Astrocyte (in vitro differentiated cells and primary cell): ENCODE measurements at regions not wholly inside any gene's neighbourhood (a gene's known extent, or its start where the extent isn't known, plus 50 kb on each side); places are given as distances from the start of the nearest gene placed in this dataset.
A peak's percentile ranks its signal among the peaks of the same experiment; 100 is the strongest.

Experiments used
- DNase-seq: peaks from one replicate; pipeline ENCODE4 v3.0.0-alpha.2; 2010; ENCODE audit warnings: low read depth
- FAIRE-seq: peaks from 2 replicates; lab custom pipeline; 2011; peaks lifted over from hg19 to GRCh38; lab: Jason Lieb, UNC
- H2AFZ ChIP-seq: 2 replicates; pipeline ENCODE4 v1.6.0; 2012; ENCODE audit warnings: low read depth, low read length, inconsistent platforms
- H3K27ac ChIP-seq: 2 replicates; pipeline ENCODE4 v1.5.1; 2011; ENCODE audit warnings: low read depth, low read length, inconsistent platforms
- H3K27me3 ChIP-seq: 2 replicates; pipeline ENCODE4 v1.6.0; 2011; ENCODE audit warnings: low read length, inconsistent platforms; ENCODE audit not compliant: insufficient read depth
- H3K36me3 ChIP-seq: 2 replicates; pipeline ENCODE4 v1.5.1; 2011; ENCODE audit warnings: low read length, inconsistent platforms; ENCODE audit not compliant: insufficient read depth
- H3K4me1 ChIP-seq: 2 replicates; pipeline ENCODE4 v1.5.1; 2011; ENCODE audit warnings: low read length, inconsistent platforms; ENCODE audit not compliant: insufficient read depth
- H3K4me2 ChIP-seq: 2 replicates; pipeline ENCODE4 v1.6.0; 2012; ENCODE audit warnings: low read length, inconsistent platforms
- H3K4me3 ChIP-seq: 2 replicates; pipeline ENCODE4 v1.5.1; 2011; ENCODE audit warnings: low read depth, mild to moderate bottlenecking, low read length, inconsistent platforms; ENCODE audit not compliant: insufficient read depth
- H3K79me2 ChIP-seq: 2 replicates; pipeline ENCODE4 v1.6.0; 2012; ENCODE audit warnings: mild to moderate bottlenecking, low read length, inconsistent platforms; ENCODE audit not compliant: insufficient read depth
- H3K9ac ChIP-seq: 2 replicates; pipeline ENCODE4 v1.6.0; 2012; ENCODE audit warnings: mild to moderate bottlenecking, low read length, inconsistent platforms
- H3K9me3 ChIP-seq: 2 replicates; pipeline ENCODE4 v1.5.1; 2012; ENCODE audit warnings: low read depth, mild to moderate bottlenecking, low read length, inconsistent platforms; ENCODE audit not compliant: insufficient read depth
- H4K20me1 ChIP-seq: 2 replicates; pipeline ENCODE4 v1.6.0; 2012; ENCODE audit warnings: low read length, inconsistent platforms; ENCODE audit not compliant: insufficient read depth
- H3K27ac Mint-ChIP-seq: one replicate; pipeline ENCODE4 v1.8.0; 2021; ENCODE audit warnings: mild to moderate bottlenecking, mixed read lengths; ENCODE audit not compliant: unreplicated experiment
- H3K27me3 Mint-ChIP-seq: one replicate; pipeline ENCODE4 v1.8.0; 2021; ENCODE audit warnings: low read depth, mixed read lengths; ENCODE audit not compliant: unreplicated experiment
- H3K36me3 Mint-ChIP-seq: one replicate; pipeline ENCODE4 v1.8.0; 2021; ENCODE audit warnings: low read depth, mixed read lengths; ENCODE audit not compliant: unreplicated experiment
- H3K4me1 Mint-ChIP-seq: one replicate; pipeline ENCODE4 v1.8.0; 2021; ENCODE audit warnings: low read depth, mixed read lengths; ENCODE audit not compliant: unreplicated experiment
- H3K4me3 Mint-ChIP-seq: one replicate; pipeline ENCODE4 v1.8.0; 2021; ENCODE audit warnings: mild to moderate bottlenecking, moderate library complexity, mixed read lengths; ENCODE audit not compliant: unreplicated experiment
- H3K9me3 Mint-ChIP-seq: one replicate; pipeline ENCODE4 v1.8.0; 2021; ENCODE audit warnings: mild to moderate bottlenecking, mixed read lengths; ENCODE audit not compliant: unreplicated experiment
- EZH2 ChIP-seq: IDR thresholded peaks from 2 replicates; pipeline ENCODE4 v1.6.1; 2012; ENCODE audit warnings: mild to moderate bottlenecking, low read length, inconsistent platforms; ENCODE audit not compliant: insufficient read depth
- TF ChIP-seq, protein P1 (sequence below): IDR thresholded peaks from 2 replicates; pipeline ENCODE4 v1.5.1; 2011; ENCODE audit warnings: low read depth, mild to moderate bottlenecking, inconsistent platforms, low read length, moderate library complexity; ENCODE audit not compliant: insufficient read depth

DNA sequence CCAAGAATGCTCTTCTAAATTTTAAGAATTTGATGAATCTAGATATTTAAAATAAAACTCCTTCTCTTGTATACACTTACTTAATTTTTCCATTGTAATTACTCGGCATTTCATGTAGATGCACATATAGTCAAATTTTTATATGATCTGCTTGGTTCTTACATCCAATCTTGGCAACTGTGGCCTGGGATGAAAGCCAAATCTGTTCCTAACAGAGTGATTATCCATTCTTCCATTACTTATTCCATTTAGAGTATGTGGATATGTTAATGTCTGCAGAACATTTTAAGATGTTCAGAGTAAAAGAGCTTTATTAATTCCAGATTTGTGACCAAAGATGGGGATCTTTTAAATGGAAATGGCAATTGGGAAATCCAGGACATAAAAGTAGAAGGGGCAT is 144.1 kb upstream of the PDE7B start:
- FAIRE-seq = no peak
- Histone ChIP-seq H2AFZ (no peak overlapping the region), H3K27me3 (no peaks in the 10 kb centered on the region), H4K20me1 (no peaks in the 10 kb centered on the region), H3K27ac (no peak overlapping the region), H3K36me3 (no peaks in the 10 kb centered on the region), H3K4me3 (no peak overlapping the region), H3K9ac (no peak overlapping the region), H3K4me1 (no peaks in the 10 kb centered on the region), H3K4me2 (no peak overlapping the region), H3K9me3 (no peaks in the 10 kb centered on the region), H3K79me2 (no peaks in the 10 kb centered on the region)
- no peak overlapping the region for H3K4me3 Mint-ChIP-seq
- H3K4me1 Mint-ChIP-seq = no peaks in the 10 kb centered on the region
- H3K9me3 Mint-ChIP-seq = no peaks in the 10 kb centered on the region
- DNase-seq = no peak
- no peaks in the 10 kb centered on the region for H3K27me3 Mint-ChIP-seq
- TF ChIP-seq, protein P1, sequence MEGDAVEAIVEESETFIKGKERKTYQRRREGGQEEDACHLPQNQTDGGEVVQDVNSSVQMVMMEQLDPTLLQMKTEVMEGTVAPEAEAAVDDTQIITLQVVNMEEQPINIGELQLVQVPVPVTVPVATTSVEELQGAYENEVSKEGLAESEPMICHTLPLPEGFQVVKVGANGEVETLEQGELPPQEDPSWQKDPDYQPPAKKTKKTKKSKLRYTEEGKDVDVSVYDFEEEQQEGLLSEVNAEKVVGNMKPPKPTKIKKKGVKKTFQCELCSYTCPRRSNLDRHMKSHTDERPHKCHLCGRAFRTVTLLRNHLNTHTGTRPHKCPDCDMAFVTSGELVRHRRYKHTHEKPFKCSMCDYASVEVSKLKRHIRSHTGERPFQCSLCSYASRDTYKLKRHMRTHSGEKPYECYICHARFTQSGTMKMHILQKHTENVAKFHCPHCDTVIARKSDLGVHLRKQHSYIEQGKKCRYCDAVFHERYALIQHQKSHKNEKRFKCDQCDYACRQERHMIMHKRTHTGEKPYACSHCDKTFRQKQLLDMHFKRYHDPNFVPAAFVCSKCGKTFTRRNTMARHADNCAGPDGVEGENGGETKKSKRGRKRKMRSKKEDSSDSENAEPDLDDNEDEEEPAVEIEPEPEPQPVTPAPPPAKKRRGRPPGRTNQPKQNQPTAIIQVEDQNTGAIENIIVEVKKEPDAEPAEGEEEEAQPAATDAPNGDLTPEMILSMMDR = no peak
- TF ChIP-seq EZH2 = no peak
- no peaks in the 10 kb centered on the region for H3K36me3 Mint-ChIP-seq
- H3K27ac Mint-ChIP-seq = no peak overlapping the region

DNA sequence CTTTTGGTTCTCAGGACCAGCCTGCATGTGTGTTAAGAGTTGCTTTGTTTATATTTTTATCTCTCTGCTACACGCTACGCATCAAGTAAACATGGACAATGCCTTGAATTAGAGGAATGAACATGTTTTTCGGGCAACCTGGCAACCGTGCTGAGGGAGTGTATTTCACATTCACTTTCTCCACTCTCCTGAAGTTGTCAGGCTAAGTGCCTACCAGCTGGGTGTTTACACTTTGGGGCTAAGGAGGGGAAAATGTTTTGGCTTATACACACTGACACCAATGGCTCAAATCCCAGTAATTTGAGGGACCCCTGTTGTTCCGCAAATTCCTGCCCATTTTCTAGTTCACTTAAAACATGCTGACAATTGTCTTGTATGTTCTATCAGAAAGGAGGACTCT is 141.5 kb upstream of the PDE7B start:
- Histone ChIP-seq H3K9ac (no peak overlapping the region), H3K27me3 (no peaks in the 10 kb centered on the region), H3K79me2 (no peaks in the 10 kb centered on the region), H3K4me2 (no peak overlapping the region), H3K9me3 (no peaks in the 10 kb centered on the region), H3K27ac (no peak overlapping the region), H3K36me3 (no peaks in the 10 kb centered on the region), H4K20me1 (no peaks in the 10 kb centered on the region), H3K4me3 (no peak overlapping the region), H3K4me1 (no peaks in the 10 kb centered on the region), H2AFZ (no peak overlapping the region)
- H3K36me3 Mint-ChIP-seq = no peaks in the 10 kb centered on the region
- H3K9me3 Mint-ChIP-seq = no peaks in the 10 kb centered on the region
- no peak overlapping the region for H3K4me3 Mint-ChIP-seq
- no peaks in the 10 kb centered on the region for H3K4me1 Mint-ChIP-seq
- no peak for TF ChIP-seq EZH2
- TF ChIP-seq, protein P1 = no peak
- H3K27ac Mint-ChIP-seq = no peak overlapping the region
- no peaks in the 10 kb centered on the region for H3K27me3 Mint-ChIP-seq
- no peak for FAIRE-seq
- DNase-seq = no peak

DNA sequence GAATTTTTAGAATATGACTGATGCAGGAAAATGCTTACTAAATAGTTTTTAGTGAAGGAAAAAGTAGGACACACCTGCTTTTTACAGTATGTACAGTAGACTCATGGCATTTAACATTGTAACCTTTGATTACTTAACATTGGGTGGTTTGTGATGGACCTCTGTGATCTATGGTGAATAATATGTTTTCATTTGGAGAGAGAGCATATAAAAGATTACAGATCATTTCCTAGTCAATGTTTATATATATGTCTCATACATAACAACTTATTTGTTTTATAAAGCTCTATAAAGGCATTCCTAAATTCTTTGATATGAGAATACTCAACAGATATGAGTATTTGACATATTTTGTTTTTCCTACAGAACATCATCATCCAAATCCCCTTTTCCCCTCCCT is 129.3 kb upstream of the PDE7B start:
- H3K4me2 ChIP-seq = peak overlapping the region; percentile 70
- DNase-seq = peak; percentile 27

More for the DNA sequence above, 129.3 kb upstream of the PDE7B start:
- no peak for FAIRE-seq
- peak overlapping the region; percentile 84 for H3K27ac ChIP-seq
- no peaks in the 10 kb centered on the region for H3K79me2 ChIP-seq
- peaks cover 17% of the 10 kb centered on the region for H3K4me1 ChIP-seq
- Mint-ChIP-seq H3K4me3 (no peak overlapping the region), H3K9me3 (peaks cover 24% of the 10 kb centered on the region), H3K36me3 (no peaks in the 10 kb centered on the region), H3K27ac (no peak overlapping the region), H3K27me3 (no peaks in the 10 kb centered on the region), H3K4me1 (no peaks in the 10 kb centered on the region)
- H3K36me3 ChIP-seq = no peaks in the 10 kb centered on the region
- TF ChIP-seq, protein P1 = no peak
- no peak for TF ChIP-seq EZH2
- peak overlapping the region; percentile 52 for H3K9ac ChIP-seq
- no peaks in the 10 kb centered on the region for H3K27me3 ChIP-seq
- H4K20me1 ChIP-seq = no peaks in the 10 kb centered on the region
- H3K4me3 ChIP-seq = no peak overlapping the region
- peaks cover 4% of the 10 kb centered on the region for H3K9me3 ChIP-seq
- no peak overlapping the region for H2AFZ ChIP-seq
